Neural cell (in vitro differentiated cells): ENCODE measurements at regions not wholly inside any gene's neighbourhood (a gene's known extent, or its start where the extent isn't known, plus 50 kb on each side); places are given as distances from the start of the nearest gene placed in this dataset.

Experiments used
- H2AFZ ChIP-seq: fragments of 200-600, 300-800 bp; sonication (generic), shearing (Covaris generic); 2 replicates; pipeline ENCODE4 v1.6.0; 2014; ENCODE audit warnings: low read depth, mild to moderate bottlenecking, antibody characterized with exemption, low read length, moderate library complexity
- H3F3A ChIP-seq: fragments of 200-600 bp; shearing (Covaris generic); 2 replicates; pipeline ENCODE4 v1.6.1; 2016; ENCODE audit warnings: mild to moderate bottlenecking, moderate library complexity, mixed read lengths, antibody characterized with exemption, low read length; ENCODE audit not compliant: insufficient read depth, poor library complexity, severe bottlenecking
- H3K27ac ChIP-seq: fragments of 200-600, 300-800 bp; sonication (generic), shearing (Covaris generic); 2 replicates; pipeline ENCODE4 v1.5.1; 2014; ENCODE audit warnings: mild to moderate bottlenecking, low read length, moderate library complexity
- H3K27me3 ChIP-seq: fragments of 300-800, 200-600 bp; sonication (generic), shearing (Covaris generic); 2 replicates; pipeline ENCODE4 v1.6.0; 2014; ENCODE audit warnings: mild to moderate bottlenecking, low read depth, low read length, moderate library complexity; ENCODE audit not compliant: insufficient read depth
- H3K36me3 ChIP-seq: fragments of 300-800, 200-600 bp; sonication (generic), shearing (Covaris generic); 2 replicates; pipeline ENCODE4 v1.5.1; 2014; ENCODE audit warnings: mild to moderate bottlenecking, antibody characterized with exemption, low read length, moderate library complexity; ENCODE audit not compliant: insufficient read depth
- H3K4me2 ChIP-seq: fragments of 300-800, 200-600 bp; sonication (generic), shearing (Covaris generic); 2 replicates; pipeline ENCODE4 v1.6.0; 2014; ENCODE audit warnings: mild to moderate bottlenecking, low read length
- H3K4me3 ChIP-seq: fragments of 300-800, 200-600 bp; sonication (generic), shearing (Covaris generic); 2 replicates; pipeline ENCODE4 v1.5.1; 2014; ENCODE audit warnings: mild to moderate bottlenecking, low read length, moderate library complexity
- H3K79me2 ChIP-seq: fragments of 200-600 bp; shearing (Covaris generic); replicated peaks from 2 replicates; pipeline ENCODE4 v1.6.0; 2014; ENCODE audit warnings: mild to moderate bottlenecking, low read length, moderate library complexity; ENCODE audit not compliant: insufficient read depth
- H3K9ac ChIP-seq: fragments of 300-800, 200-600 bp; sonication (generic), shearing (Covaris generic); 2 replicates; pipeline ENCODE4 v1.6.1; 2016; ENCODE audit warnings: mild to moderate bottlenecking, low read length, mixed read lengths
- H3K9me2 ChIP-seq: fragments of 200-600 bp; shearing (Covaris generic); 2 replicates; pipeline ENCODE4 v1.6.1; 2016; ENCODE audit warnings: mild to moderate bottlenecking, low read length, mixed read lengths; ENCODE audit not compliant: insufficient read depth
- H3K9me3 ChIP-seq: fragments of 200-600, 300-800 bp; sonication (generic), shearing (Covaris generic); 2 replicates; pipeline ENCODE4 v1.6.1; 2016; ENCODE audit warnings: mild to moderate bottlenecking, mixed run types, low read length, moderate library complexity, mixed read lengths
- H4K20me1 ChIP-seq: fragments of 200-600 bp; shearing (Covaris generic); 2 replicates; pipeline ENCODE4 v1.6.1; 2016; ENCODE audit warnings: mild to moderate bottlenecking, mixed run types; ENCODE audit not compliant: insufficient read depth
- CTCF ChIP-seq: fragments of 450-650 bp; IDR thresholded peaks from 2 replicates; pipeline ENCODE4 v1.5.1; 2014; ENCODE audit warnings: antibody characterized with exemption, mild to moderate bottlenecking, moderate library complexity; ENCODE audit not compliant: poor library complexity, severe bottlenecking
- EP300 ChIP-seq: fragments of 450-650 bp; conservative IDR thresholded peaks from 2 replicates; pipeline ENCODE4 v1.6.1; 2014; ENCODE audit warnings: antibody characterized with exemption, mild to moderate bottlenecking, moderate library complexity; ENCODE audit not compliant: poor library complexity, severe bottlenecking
- EZH2 ChIP-seq: fragments of 200-600, 300-800 bp; shearing (Covaris generic), sonication (generic); IDR thresholded peaks from 2 replicates; pipeline ENCODE4 v1.6.1; 2014; ENCODE audit warnings: antibody characterized with exemption, low read length, borderline replicate concordance, mild to moderate bottlenecking; ENCODE audit not compliant: insufficient read depth, poor library complexity, severe bottlenecking
- MXI1 ChIP-seq: fragments of 450-650 bp; conservative IDR thresholded peaks from 2 replicates; pipeline ENCODE4 v1.6.1; 2014; ENCODE audit warnings: antibody characterized with exemption, mild to moderate bottlenecking; ENCODE audit not compliant: poor library complexity, severe bottlenecking
- POLR2AphosphoS5 ChIP-seq: IDR thresholded peaks from 2 replicates; pipeline ENCODE4 v1.6.1; 2012
- RAD21 ChIP-seq: fragments of 450-650 bp; conservative IDR thresholded peaks from 2 replicates; pipeline ENCODE4 v1.6.1; 2014; ENCODE audit warnings: antibody characterized with exemption, mild to moderate bottlenecking, moderate library complexity
- REST ChIP-seq: IDR thresholded peaks from 2 replicates; pipeline ENCODE4 v1.6.1; 2012; ENCODE audit warnings: borderline replicate concordance
- SMC3 ChIP-seq: fragments of 450-650 bp; conservative IDR thresholded peaks from 2 replicates; pipeline ENCODE4 v1.6.1; 2014; ENCODE audit warnings: antibody characterized with exemption, mild to moderate bottlenecking, moderate library complexity; ENCODE audit not compliant: poor library complexity
- TAF1 ChIP-seq: IDR thresholded peaks from 2 replicates; pipeline ENCODE4 v1.6.1; 2012; ENCODE audit warnings: low read depth

GRCh38 chr5:110359221-110359620 is 367.2 kb downstream of the TMEM232 start:
- H3K27ac ChIP-seq = no peak overlapping the region
- H3K4me3 ChIP-seq = no peak overlapping the region
- no peaks in the 10 kb centered on the region for H3F3A ChIP-seq
- H3K9me3 ChIP-seq = no peaks in the 10 kb centered on the region
- no peak overlapping the region for H2AFZ ChIP-seq
- H3K9ac ChIP-seq = no peak overlapping the region
- H3K9me2 ChIP-seq = no peaks in the 10 kb centered on the region
- no peaks in the 10 kb centered on the region for H3K79me2 ChIP-seq
- TF ChIP-seq SMC3 = no peak
- TF ChIP-seq RAD21 = no peak
- TF ChIP-seq POLR2AphosphoS5 = no peak
- no peak for TF ChIP-seq EP300
- TF ChIP-seq CTCF = no peak
- no peak for TF ChIP-seq MXI1
- no peaks in the 10 kb centered on the region for H4K20me1 ChIP-seq
- no peaks in the 10 kb centered on the region for H3K27me3 ChIP-seq
- H3K36me3 ChIP-seq = no peaks in the 10 kb centered on the region
- H3K4me2 ChIP-seq = no peak overlapping the region

GRCh38 chr5:110361471-110361870 is 365.0 kb downstream of the TMEM232 start:
- Histone ChIP-seq H3K27me3 (no peaks in the 10 kb centered on the region), H3K4me2 (no peak overlapping the region)

More at GRCh38 chr5:110361471-110361870, 365.0 kb downstream of the TMEM232 start:
- H2AFZ ChIP-seq = no peak overlapping the region
- no peaks in the 10 kb centered on the region for H3K9me2 ChIP-seq
- no peak overlapping the region for H3K27ac ChIP-seq
- no peak overlapping the region for H3K4me3 ChIP-seq
- no peaks in the 10 kb centered on the region for H3K79me2 ChIP-seq
- H3F3A ChIP-seq = no peaks in the 10 kb centered on the region
- TF ChIP-seq RAD21 (no peak), TAF1 (no peak), MXI1 (no peak), CTCF (no peak), REST (no peak), EP300 (no peak), POLR2AphosphoS5 (no peak), EZH2 (no peak), SMC3 (no peak)
- H4K20me1 ChIP-seq = no peaks in the 10 kb centered on the region
- no peak overlapping the region for H3K9ac ChIP-seq
- H3K9me3 ChIP-seq = no peaks in the 10 kb centered on the region
- H3K36me3 ChIP-seq = no peaks in the 10 kb centered on the region
